ENCODE measurements at regions not wholly inside any gene's neighbourhood (a gene's known extent, or its start where the extent isn't known, plus 50 kb on each side); places are given as distances from the start of the nearest gene placed in this dataset.
A peak's percentile ranks its signal among the peaks of the same experiment; 100 is the strongest.
"Not testable (repeated sequence)": the region's sequence is repeated elsewhere in the genome, so short reads cannot be mapped to it uniquely, and the experiment has no call there.

- DNase-seq (ENCODE audit: low read depth) = no peak
These were observed 172.8 kb upstream of the NUDT4 start for GRCh38 chr12:93204896-93205295.

GRCh38 chr12:93205361-93205760 is 172.4 kb upstream of the NUDT4 start:
- no peak for DNase-seq (ENCODE audit: low read depth)

GRCh38 chr12:93208011-93208410 is 169.7 kb upstream of the NUDT4 start:
- DNase-seq (ENCODE audit: low read depth) = no peak

DNA sequence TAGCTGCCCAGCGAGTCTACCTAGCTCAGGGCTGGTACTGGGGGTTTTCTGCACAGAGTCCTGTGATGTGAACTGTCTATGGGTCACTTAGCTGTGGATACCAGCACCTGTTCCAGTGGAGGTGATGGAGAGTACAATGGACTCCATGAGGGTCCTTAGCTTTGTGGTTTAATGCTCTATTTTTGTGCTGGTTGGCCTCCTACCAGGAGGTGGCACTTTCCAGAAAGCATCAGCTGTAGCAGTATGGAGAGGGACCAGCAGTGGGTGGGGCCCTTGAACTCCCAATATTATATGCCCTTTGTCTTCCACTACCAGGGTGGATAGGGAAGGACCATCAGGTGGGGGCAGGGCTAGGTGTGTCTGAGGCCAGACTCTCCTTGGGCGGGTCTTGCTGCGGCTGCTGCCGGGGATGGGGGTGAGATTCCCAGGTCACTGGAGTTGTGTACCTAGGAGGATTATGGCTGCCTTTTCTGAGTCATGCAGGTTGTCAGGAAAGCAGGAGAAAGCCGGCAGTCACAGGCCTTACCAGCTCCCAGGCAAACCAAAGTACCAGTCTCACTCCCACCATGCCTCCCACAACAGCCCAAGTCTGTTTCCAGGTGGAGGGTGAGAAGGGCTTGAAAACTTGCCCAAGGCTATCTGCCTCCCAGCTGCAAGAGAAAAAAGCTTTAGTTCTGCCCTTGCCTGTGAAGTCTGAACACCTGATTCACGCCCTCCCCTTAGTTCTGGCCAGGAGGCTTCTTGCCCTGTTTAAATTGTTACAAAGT is 163.0 kb upstream of the NUDT4 start:
- no peak for DNase-seq (ENCODE audit: low read depth)

GRCh38 chr12:93215290-93215678 is 162.4 kb upstream of the NUDT4 start:
- DNase-seq (ENCODE audit: low read depth) = no peak

DNA sequence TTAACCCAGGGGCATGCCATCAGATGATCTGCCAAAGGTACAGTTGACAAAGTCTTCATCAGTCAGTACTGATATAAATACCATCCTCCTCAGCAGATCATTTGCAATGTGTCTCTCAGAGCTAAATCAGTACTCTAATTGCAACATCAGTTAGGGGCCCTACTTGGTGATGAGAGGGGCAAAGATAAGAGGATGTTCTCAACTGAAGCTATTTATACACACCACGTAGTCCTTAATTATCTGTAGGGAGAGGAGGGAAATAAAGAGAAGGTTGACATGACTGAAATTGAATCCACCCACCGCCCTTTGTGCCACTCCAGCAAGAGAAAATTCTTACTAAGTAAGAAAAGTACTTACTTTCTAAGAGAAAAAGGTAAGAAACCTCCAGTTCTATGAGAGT is 157.8 kb upstream of the NUDT4 start:
- DNase-seq (ENCODE audit: low read depth) = no peak

- no peak for DNase-seq (ENCODE audit: low read depth)
These were observed 155.9 kb upstream of the NUDT4 start for GRCh38 chr12:93221841-93222240.

DNA sequence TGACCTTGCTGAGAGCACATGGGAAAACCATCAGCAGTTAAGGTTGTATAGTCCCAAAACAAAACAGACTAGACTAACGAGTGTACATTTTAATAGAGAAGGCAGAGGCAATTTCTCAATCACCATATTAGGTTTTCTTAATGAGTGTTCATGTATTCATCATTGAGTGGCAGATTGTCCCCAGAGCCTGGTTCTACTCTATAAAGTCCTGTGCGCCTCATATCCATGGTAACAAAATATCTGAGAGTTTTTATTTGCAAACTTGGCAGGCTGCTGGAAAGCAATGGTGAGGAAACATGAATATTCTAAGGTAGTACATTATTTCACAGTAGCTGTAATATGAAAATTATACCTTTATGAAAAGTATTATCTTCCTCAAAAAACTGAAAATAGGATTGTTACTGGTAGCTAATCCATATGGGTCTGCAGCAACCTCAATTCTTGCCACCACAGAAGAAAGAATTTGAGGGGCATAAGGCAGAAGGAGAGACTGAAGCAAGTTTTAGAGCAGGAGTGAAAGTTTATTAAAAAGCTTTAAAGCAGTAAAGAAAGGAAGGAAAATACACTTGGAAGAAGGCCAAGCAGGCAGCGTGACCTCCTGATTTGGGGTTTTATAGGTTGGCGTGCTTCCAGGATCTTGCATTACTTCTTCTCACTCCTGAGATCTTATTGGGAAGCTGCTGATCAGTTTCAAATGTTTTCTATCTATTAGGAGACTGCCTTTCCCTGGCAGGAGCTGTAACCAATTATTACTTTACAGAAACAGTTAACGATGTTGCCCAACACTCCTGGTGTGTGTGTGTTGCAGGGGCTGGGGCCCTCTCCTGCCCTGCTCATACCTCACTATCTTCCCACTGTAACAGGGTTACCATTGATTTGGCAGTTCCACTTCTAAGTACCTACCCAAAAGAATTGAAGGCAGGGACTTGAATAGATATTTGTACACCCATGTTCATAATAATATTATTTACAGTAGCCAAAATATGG is 154.0 kb upstream of the NUDT4 start:
- no peak for DNase-seq (ENCODE audit: low read depth)

- DNase-seq (ENCODE audit: low read depth) = no peak
These were observed 152.6 kb upstream of the NUDT4 start for GRCh38 chr12:93225094-93225493.

DNA sequence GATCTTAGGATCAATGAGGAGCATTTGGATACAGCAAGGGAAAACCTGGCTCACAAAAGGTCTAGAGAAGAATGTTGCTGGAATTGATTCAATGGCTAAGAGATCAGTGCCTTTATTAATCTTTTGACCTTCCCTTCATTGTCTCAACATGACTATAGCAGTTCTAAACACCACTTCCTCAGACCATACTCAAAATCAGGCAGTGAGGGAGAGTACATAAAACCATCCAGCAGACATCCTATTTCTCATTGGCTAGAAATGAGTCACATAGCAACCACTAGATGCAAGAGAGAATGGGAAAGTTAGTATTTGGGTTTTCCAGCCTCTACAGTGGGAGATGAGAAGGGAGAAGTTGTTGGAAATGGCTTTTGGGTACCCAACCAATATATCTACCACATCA is 151.4 kb upstream of the NUDT4 start:
- DNase-seq (ENCODE audit: low read depth) = no peak

DNA sequence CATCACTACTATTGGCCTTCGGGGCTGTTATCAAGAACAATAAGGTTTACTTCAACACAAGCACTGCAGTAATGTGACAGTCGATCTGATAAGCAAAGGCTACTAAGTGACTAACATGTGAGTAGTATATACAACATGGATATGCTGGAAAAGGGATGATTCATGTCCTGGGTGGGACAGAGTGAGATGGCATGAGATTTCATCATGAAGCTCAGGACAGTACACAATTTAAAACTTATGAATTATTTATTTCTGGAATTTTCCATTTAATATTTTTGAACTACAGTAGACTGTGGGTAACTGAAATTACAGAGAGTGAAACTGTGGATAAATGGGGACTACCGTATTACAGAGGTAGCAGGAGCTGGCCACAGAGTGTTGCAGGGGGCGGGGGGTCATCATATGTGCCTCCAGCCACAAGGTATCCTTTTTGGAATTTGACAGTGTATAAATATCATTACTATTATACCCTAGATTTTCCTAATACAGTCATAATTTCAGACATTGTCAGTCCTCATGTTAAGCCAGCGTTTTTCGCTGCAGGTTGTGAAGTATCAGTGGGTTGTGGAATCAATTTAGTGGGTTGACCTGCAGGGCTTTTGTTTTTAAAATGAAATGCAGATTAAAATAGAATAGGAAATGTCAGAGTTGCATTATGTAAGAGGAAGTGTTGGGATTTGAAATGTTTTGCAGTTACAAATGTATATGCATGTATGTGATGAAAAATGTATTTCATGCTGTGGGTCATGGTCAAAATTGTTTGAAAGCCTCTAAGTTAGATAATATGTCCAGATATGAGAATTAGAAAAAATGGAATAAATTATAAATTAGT is 148.0 kb upstream of the NUDT4 start:
- peak; percentile 96 for DNase-seq (ENCODE audit: low read depth)

DNA sequence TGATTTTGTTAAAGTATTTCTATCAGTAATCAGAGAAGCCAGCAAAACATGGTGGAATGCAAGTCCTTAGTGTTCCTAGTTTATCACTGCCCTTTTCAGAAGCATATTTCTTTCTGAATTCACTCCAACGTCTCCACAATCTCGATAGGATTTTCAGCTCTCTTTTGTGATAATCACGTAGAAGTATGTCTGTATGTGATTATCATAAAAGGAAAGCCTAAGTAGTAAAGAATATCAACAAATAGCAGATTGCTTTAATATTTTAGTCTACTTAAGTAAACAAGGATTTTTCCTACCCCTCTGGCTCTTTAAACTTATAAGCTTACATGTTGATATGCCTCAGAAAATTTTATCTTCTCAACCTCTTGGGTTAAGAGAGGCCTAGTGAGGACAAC is 147.4 kb upstream of the NUDT4 start:
- DNase-seq (ENCODE audit: low read depth) = no peak

DNA sequence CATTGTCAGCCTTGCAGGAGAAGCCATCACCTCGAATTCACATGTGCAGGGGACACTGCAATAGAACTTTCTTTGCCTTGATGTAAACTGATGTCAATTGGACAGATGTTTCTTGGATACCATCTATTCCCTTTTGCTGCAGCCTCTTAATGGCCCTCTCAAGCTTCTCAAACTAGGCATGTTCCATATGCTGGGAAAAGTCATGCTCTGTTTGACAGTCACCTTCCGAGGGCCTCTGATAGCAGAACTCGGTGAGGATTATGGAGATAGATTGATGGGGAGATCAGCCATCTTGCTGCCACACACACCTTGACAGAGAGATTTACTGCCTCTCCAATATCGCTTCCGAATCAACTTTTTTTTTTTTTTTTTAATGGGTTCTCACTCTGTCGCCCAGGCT is 145.8 kb upstream of the NUDT4 start:
- DNase-seq (ENCODE audit: low read depth) = no peak

GRCh38 chr12:93234641-93235040 is 143.1 kb upstream of the NUDT4 start:
- DNase-seq (ENCODE audit: low read depth) = no peak

GRCh38 chr12:93235881-93236280 is 141.8 kb upstream of the NUDT4 start:
- DNase-seq (ENCODE audit: low read depth) = no peak

DNA sequence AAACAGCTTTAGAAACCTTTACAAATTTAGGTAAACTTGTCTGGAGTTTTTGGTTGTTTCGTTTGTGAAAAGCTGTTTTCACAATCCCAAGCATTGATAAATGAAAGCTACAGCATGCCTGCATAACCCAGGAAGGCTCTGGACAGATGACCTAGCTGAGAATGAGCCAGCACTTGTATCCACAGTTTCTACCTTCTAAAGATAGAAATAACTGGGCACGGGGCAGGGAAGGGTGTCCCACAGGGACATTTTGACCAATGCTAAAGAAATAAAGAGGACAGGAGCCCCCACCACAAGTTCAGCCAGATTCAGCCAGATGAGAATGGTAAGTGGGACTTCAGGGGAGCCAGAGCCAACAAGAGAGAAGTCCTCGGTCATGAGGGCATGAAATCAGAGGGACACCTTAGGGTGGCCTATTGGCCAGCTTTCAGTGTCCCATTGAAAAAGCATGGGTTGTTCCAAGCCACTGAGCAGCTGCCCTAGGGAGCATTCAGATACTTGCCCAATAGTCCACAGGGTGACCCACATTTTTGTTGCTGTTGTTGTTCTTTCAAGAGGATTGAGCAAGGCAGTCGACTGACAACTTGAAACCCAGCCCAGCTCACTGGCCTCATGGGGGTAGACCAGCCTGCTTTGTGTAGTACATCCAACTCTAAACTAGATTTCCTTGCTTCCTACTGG is 140.3 kb upstream of the NUDT4 start:
- no peak for DNase-seq (ENCODE audit: low read depth)

DNA sequence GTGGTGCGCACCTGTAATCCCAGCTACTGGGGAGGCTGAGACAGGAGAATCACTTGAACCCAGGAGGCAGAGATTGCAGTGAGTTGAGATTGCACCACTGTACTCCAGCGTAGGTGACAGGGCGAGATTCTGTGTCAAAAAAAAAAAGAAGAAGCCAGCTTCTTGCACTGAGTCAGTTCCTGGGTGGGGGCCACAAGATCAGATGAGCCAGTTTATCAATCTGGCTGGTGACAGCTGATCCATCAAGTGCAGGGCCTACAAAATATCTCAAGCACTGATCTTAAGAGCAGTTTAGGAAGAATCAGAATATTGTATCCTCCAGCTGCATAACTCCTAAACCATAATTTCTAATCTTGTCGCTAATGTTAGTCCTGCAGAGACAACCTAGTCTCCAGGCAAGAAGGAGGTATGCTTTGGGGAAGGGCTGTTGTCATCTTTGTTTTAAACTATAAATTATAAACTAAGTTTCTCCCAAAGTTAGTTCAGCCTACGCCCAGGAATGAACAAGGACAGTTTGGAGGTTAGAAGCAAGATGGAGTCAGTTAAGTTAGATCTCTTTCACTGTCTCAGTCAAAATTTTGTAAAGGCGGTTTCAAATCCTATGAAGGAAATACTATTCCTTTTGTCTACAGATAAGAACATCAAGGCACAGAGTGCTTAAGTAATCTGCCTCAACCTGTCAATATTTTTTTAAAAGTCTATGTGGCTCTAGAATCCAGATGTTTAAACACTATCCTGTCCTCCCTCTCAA is 139.0 kb upstream of the NUDT4 start:
- not testable (repeated sequence) for DNase-seq (ENCODE audit: low read depth)

GRCh38 chr12:93239789-93240188 is 137.9 kb upstream of the NUDT4 start:
- DNase-seq (ENCODE audit: low read depth) = not testable (repeated sequence)

DNA sequence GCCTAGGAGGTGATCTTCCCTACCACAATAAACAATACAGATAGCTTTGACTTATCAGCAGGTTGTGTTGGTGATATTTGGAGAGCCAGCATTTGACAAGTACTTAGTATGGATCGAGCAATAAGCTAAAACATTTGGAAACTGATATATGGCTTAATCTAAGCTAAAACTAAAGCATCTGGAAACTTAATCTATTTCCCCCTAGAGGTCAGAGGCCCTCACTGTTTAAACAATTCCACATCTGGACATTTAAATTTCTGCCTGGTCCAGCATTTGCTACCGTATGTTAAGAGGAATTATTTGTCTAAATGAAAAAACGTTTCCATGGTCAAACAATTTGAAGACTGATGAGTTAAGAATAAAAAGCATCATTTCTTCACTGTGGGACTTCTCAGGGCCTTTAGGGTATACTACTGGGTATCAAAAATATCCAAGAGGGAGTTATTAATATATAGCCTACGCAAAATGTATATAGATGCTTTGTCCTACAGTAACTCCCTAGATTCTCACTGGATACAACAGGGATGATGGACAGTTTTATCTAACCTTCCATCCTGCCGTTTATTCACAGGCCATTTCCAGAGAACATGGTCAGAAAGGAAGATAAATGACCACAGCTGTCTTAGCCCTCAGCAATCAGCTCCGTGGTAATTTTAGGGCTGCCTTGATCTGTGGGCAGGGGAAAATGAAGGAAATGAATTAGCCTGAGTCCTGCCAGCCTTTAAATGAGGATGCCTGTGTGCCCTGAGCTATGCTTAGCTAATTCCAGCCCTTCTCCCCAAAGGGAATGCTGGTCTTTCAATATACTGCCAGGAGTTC is 135.4 kb upstream of the NUDT4 start:
- DNase-seq (ENCODE audit: low read depth) = no peak

GRCh38 chr12:93243382-93243688 is 134.4 kb upstream of the NUDT4 start:
- DNase-seq (ENCODE audit: low read depth) = no peak
